Glutamatergic neuron (in vitro differentiated cells): ENCODE measurements at regions not wholly inside any gene's neighbourhood (a gene's known extent, or its start where the extent isn't known, plus 50 kb on each side); places are given as distances from the start of the nearest gene placed in this dataset.

Experiments
- DNase-seq: peaks from one replicate; pipeline ENCODE4 v3.0.0; 2022
- H3K27ac Mint-ChIP-seq: one replicate; pipeline ENCODE4 v1.8.0; 2020; ENCODE audit warnings: mild to moderate bottlenecking, mixed read lengths, inconsistent platforms; ENCODE audit not compliant: unreplicated experiment
- H3K27me3 Mint-ChIP-seq: one replicate; pipeline ENCODE4 v1.8.0; 2020; ENCODE audit warnings: mild to moderate bottlenecking, moderate library complexity, mixed read lengths, inconsistent platforms; ENCODE audit not compliant: unreplicated experiment
- H3K36me3 Mint-ChIP-seq: one replicate; pipeline ENCODE4 v1.8.0; 2020; ENCODE audit warnings: mild to moderate bottlenecking, mixed read lengths, inconsistent platforms; ENCODE audit not compliant: unreplicated experiment
- H3K4me1 Mint-ChIP-seq: one replicate; pipeline ENCODE4 v1.8.0; 2020; ENCODE audit warnings: mild to moderate bottlenecking, low read depth, mixed read lengths, inconsistent platforms; ENCODE audit not compliant: unreplicated experiment
- H3K4me3 Mint-ChIP-seq: one replicate; pipeline ENCODE4 v1.8.0; 2020; ENCODE audit warnings: mild to moderate bottlenecking, mixed read lengths, inconsistent platforms; ENCODE audit not compliant: unreplicated experiment
- H3K9me3 Mint-ChIP-seq: one replicate; pipeline ENCODE4 v1.8.0; 2020; ENCODE audit warnings: mild to moderate bottlenecking, moderate library complexity, mixed read lengths, inconsistent platforms; ENCODE audit not compliant: unreplicated experiment
- CTCF ChIP-seq: fragments of 200-600 bp; sonication (generic); IDR thresholded peaks from one replicate; pipeline ENCODE4 v1.5.0; 2021; ENCODE audit not compliant: partially characterized antibody, unreplicated experiment

GRCh38 chr19:32294871-32295438 is 50.5 kb upstream of the ZNF507 start:
- H3K4me1 Mint-ChIP-seq = peaks cover 18% of the 10 kb centered on the region

More at GRCh38 chr19:32294871-32295438, 50.5 kb upstream of the ZNF507 start:
- Mint-ChIP-seq H3K4me3 (no peak overlapping the region), H3K27ac (no peak overlapping the region), H3K9me3 (no peaks in the 10 kb centered on the region), H3K27me3 (peaks cover 2% of the 10 kb centered on the region), H3K36me3 (peaks cover 4% of the 10 kb centered on the region)
- no peak for DNase-seq
- no peak for TF ChIP-seq CTCF
